BLaER1 treated with 17β-estradiol and CSF1 and Interleukin-3, amounts not matched to agents 10 nM and 100 nM (cell line): ENCODE measurements at regions not wholly inside any gene's neighbourhood (a gene's known extent, or its start where the extent isn't known, plus 50 kb on each side); places are given as distances from the start of the nearest gene placed in this dataset.
"Not testable (repeated sequence)": the region's sequence is repeated elsewhere in the genome, so short reads cannot be mapped to it uniquely, and the experiment has no call there.

Experiments used
- H3K27ac ChIP-seq, 11 experiments: shearing (Covaris generic); formaldehyde crosslinking; 2 replicates each; pipeline ENCODE4 v1.8.1; 2022
- H3K27me3 ChIP-seq, 11 experiments: shearing (Covaris generic); formaldehyde crosslinking; 2 replicates each; pipeline ENCODE4 v1.8.1; 2022
- H3K36me3 ChIP-seq, 11 experiments: shearing (Covaris generic); formaldehyde crosslinking; 2 replicates each; pipeline ENCODE4 v1.8.1; 2022
- H3K4me1 ChIP-seq, 10 experiments: shearing (Covaris generic); formaldehyde crosslinking; 2 replicates each; pipeline ENCODE4 v1.8.1; 2022
- H3K4me2 ChIP-seq, 11 experiments: shearing (Covaris generic); formaldehyde crosslinking; 2 replicates each; pipeline ENCODE4 v1.8.1; 2022
- H3K4me3 ChIP-seq, 10 experiments: shearing (Covaris generic); formaldehyde crosslinking; 2 replicates each; pipeline ENCODE4 v1.8.1; 2022
- H3K9ac ChIP-seq, 11 experiments: shearing (Covaris generic); formaldehyde crosslinking; 2 replicates each; pipeline ENCODE4 v1.8.1; 2022
- H3K9me3 ChIP-seq, 11 experiments: shearing (Covaris generic); formaldehyde crosslinking; replicated peaks in 1 of 11; 2 replicates each; pipeline ENCODE4 v1.8.1; 2022
- H4K20me1 ChIP-seq, 11 experiments: shearing (Covaris generic); formaldehyde crosslinking; 2 replicates each; pipeline ENCODE4 v1.8.1; 2022
- Cebpa-rat ChIP-seq, 11 experiments: shearing (Covaris generic); IDR thresholded peaks; 2 replicates each; pipeline ENCODE4 v1.8.1; 2022

GRCh38 chr2:16420421-16420820 lies 245.2 kb downstream of the CYRIA start:
- Histone ChIP-seq H4K20me1 (no peaks in the 10 kb centered on the region), H3K27ac (no peak overlapping the region), H3K9me3 (peaks cover 5 to 9% (median 6%) of the 10 kb centered on the region in 11 experiments; a peak in 16 of 22 replicates)

GRCh38 chr2:16417726-16418125 lies 247.9 kb downstream of the CYRIA start:
- no peak for TF ChIP-seq Cebpa-rat (IDR thresholded peaks at IDR 0.05)

More at GRCh38 chr2:16420421-16420820, 245.2 kb downstream of the CYRIA start:
- H3K4me1 ChIP-seq, result no peaks in the 10 kb centered on the region
- H3K4me3 ChIP-seq, result no peak overlapping the region
- no peak for TF ChIP-seq Cebpa-rat (IDR thresholded peaks at IDR 0.05)
- H3K27me3 ChIP-seq, result no peaks in the 10 kb centered on the region
- no peak overlapping the region for H3K4me2 ChIP-seq
- H3K36me3 ChIP-seq, result no peaks in the 10 kb centered on the region
- H3K9ac ChIP-seq, result no peak overlapping the region

GRCh38 chr2:16416651-16417050 lies 249.0 kb downstream of the CYRIA start:
- H3K4me2 ChIP-seq, result no peak overlapping the region
- H3K36me3 ChIP-seq, result no peaks in the 10 kb centered on the region
- H3K4me1 ChIP-seq, result peaks cover 0 to 9% (median 4%) of the 10 kb centered on the region in 10 experiments; a peak in 6 of 20 replicates
- no peak overlapping the region for H3K4me3 ChIP-seq
- H3K9me3 ChIP-seq, result peaks cover 6 to 11% (median 9%) of the 10 kb centered on the region in 11 experiments; a peak in 16 of 22 replicates
- no peak overlapping the region for H3K9ac ChIP-seq
- H3K27ac ChIP-seq, result no peak overlapping the region
- no peaks in the 10 kb centered on the region for H4K20me1 ChIP-seq
- no peak for TF ChIP-seq Cebpa-rat (IDR thresholded peaks at IDR 0.05)
- no peaks in the 10 kb centered on the region for H3K27me3 ChIP-seq

More at GRCh38 chr2:16417726-16418125, 247.9 kb downstream of the CYRIA start:
- no peak overlapping the region for H3K27ac ChIP-seq
- peaks cover 6 to 11% (median 9%) of the 10 kb centered on the region in 11 experiments; a peak in 16 of 22 replicates for H3K9me3 ChIP-seq
- H3K27me3 ChIP-seq, result no peaks in the 10 kb centered on the region
- no peak overlapping the region for H3K4me2 ChIP-seq
- H3K9ac ChIP-seq, result no peak overlapping the region
- no peaks in the 10 kb centered on the region for H4K20me1 ChIP-seq
- no peaks in the 10 kb centered on the region for H3K36me3 ChIP-seq
- peaks cover 0 to 8% (median 3%) of the 10 kb centered on the region in 10 experiments; a peak in 6 of 20 replicates for H3K4me1 ChIP-seq
- no peak overlapping the region for H3K4me3 ChIP-seq

- not testable (repeated sequence) for H3K9ac ChIP-seq, H3K36me3 ChIP-seq, H3K4me3 ChIP-seq, H3K4me2 ChIP-seq, H3K27me3 ChIP-seq, H3K4me1 ChIP-seq, H3K27ac ChIP-seq, H4K20me1 ChIP-seq
- H3K9me3 ChIP-seq, result peaks cover 6 to 11% (median 9%) of the 10 kb centered on the region in 11 experiments; a peak in 16 of 22 replicates
Observed at GRCh38 chr2:16415861-16416260, 249.8 kb downstream of the CYRIA start.

- H3K27ac ChIP-seq, result no peak overlapping the region
- H3K27me3 ChIP-seq, result no peaks in the 10 kb centered on the region
- H3K36me3 ChIP-seq, result no peaks in the 10 kb centered on the region
- H3K9me3 ChIP-seq, result peaks cover 6 to 11% (median 9%) of the 10 kb centered on the region in 11 experiments; a peak in 16 of 22 replicates
- no peaks in the 10 kb centered on the region for H4K20me1 ChIP-seq
- TF ChIP-seq Cebpa-rat (IDR thresholded peaks at IDR 0.05), result no peak
- H3K4me3 ChIP-seq, result no peak overlapping the region
- H3K4me1 ChIP-seq, result peaks cover 0 to 9% (median 4%) of the 10 kb centered on the region in 10 experiments; a peak in 6 of 20 replicates
- H3K4me2 ChIP-seq, result no peak overlapping the region
- H3K9ac ChIP-seq, result no peak overlapping the region
Observed at GRCh38 chr2:16413947-16414346, 251.7 kb downstream of the CYRIA start.

- H3K36me3 ChIP-seq, result no peaks in the 10 kb centered on the region
- no peak overlapping the region for H3K9ac ChIP-seq
- H3K27ac ChIP-seq, result no peak overlapping the region
- no peak overlapping the region for H3K4me3 ChIP-seq
- TF ChIP-seq Cebpa-rat (IDR thresholded peaks at IDR 0.05), result no peak
- H3K4me1 ChIP-seq, result peaks cover 0 to 9% (median 4%) of the 10 kb centered on the region in 10 experiments; a peak in 6 of 20 replicates
- no peaks in the 10 kb centered on the region for H3K27me3 ChIP-seq
- no peaks in the 10 kb centered on the region for H4K20me1 ChIP-seq
- H3K9me3 ChIP-seq, result peaks cover 6 to 11% (median 9%) of the 10 kb centered on the region in 11 experiments; a peak in 16 of 22 replicates
- peak overlapping the region in 6 of 11 experiments; percentile 1 to 35 (median 18); a peak in 5 of 22 replicates for H3K4me2 ChIP-seq
Observed at GRCh38 chr2:16413285-16413684, 252.3 kb downstream of the CYRIA start.

GRCh38 chr2:16412321-16413030 lies 253.2 kb downstream of the CYRIA start:
- H3K4me2 ChIP-seq, result peak overlapping the region in 4 of 11 experiments; percentile 5 to 35 (median 18); a peak in 5 of 22 replicates
- H3K4me1 ChIP-seq, result peaks cover 0 to 9% (median 4%) of the 10 kb centered on the region in 10 experiments; a peak in 6 of 20 replicates
- H3K27me3 ChIP-seq, result no peaks in the 10 kb centered on the region
- H3K9me3 ChIP-seq, result peaks cover 6 to 11% (median 9%) of the 10 kb centered on the region in 11 experiments; a peak in 16 of 22 replicates
- no peak overlapping the region for H3K9ac ChIP-seq
- no peaks in the 10 kb centered on the region for H4K20me1 ChIP-seq
- no peak for TF ChIP-seq Cebpa-rat (IDR thresholded peaks at IDR 0.05)
- no peaks in the 10 kb centered on the region for H3K36me3 ChIP-seq
- H3K4me3 ChIP-seq, result no peak overlapping the region
- H3K27ac ChIP-seq, result no peak overlapping the region

DNA sequence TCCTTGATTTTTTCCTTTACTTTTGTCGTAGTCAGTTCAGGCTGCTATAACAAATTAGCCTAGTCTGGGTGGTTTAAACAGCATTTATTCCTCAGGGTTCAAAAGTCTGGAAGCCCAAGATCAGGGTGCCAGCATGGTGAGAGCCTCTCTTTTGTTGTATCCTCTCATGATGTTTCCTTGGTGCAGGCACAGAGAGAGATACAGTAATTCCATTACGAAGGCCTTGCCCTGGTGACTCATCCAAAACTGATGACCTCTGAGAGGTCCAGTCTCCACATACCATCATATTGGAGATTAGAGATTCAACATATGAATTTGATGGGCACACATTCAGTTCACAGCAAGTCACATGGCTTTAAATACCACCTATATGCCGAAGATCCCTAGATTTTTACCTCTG lies 253.8 kb downstream of the CYRIA start:
- TF ChIP-seq Cebpa-rat (IDR thresholded peaks at IDR 0.05), result no peak
- Histone ChIP-seq H4K20me1 (no peaks in the 10 kb centered on the region), H3K4me1 (peaks cover 0 to 9% (median 4%) of the 10 kb centered on the region in 10 experiments; a peak in 6 of 20 replicates)

GRCh38 chr2:16409849-16410248 lies 255.8 kb downstream of the CYRIA start:
- no peaks in the 10 kb centered on the region for H4K20me1 ChIP-seq
- no peak overlapping the region for H3K4me3 ChIP-seq
- no peaks in the 10 kb centered on the region for H3K36me3 ChIP-seq
- H3K9ac ChIP-seq, result no peak overlapping the region
- H3K4me2 ChIP-seq, result no peak overlapping the region
- H3K27me3 ChIP-seq, result no peaks in the 10 kb centered on the region
- no peak overlapping the region for H3K27ac ChIP-seq
- no peak for TF ChIP-seq Cebpa-rat (IDR thresholded peaks at IDR 0.05)
- H3K4me1 ChIP-seq, result peaks cover 0 to 9% (median 4%) of the 10 kb centered on the region in 10 experiments; a peak in 6 of 20 replicates
- no peaks in the 10 kb centered on the region for H3K9me3 ChIP-seq

More for the DNA sequence above, 253.8 kb downstream of the CYRIA start:
- no peak overlapping the region for H3K27ac ChIP-seq
- H3K4me3 ChIP-seq, result no peak overlapping the region
- H3K4me2 ChIP-seq, result no peak overlapping the region
- no peaks in the 10 kb centered on the region for H3K27me3 ChIP-seq
- H3K36me3 ChIP-seq, result no peaks in the 10 kb centered on the region
- no peak overlapping the region for H3K9ac ChIP-seq
- H3K9me3 ChIP-seq, result peaks cover 6 to 11% (median 9%) of the 10 kb centered on the region in 11 experiments; a peak in 16 of 22 replicates
